Activated CD8-positive, alpha-beta memory T cell treated with anti-CD3 and anti-CD28 coated beads, Interleukin-2, amount 50 U/mL, for 24 hours (primary cell): ENCODE measurements at regions not wholly inside any gene's neighbourhood (a gene's known extent, or its start where the extent isn't known, plus 50 kb on each side); places are given as distances from the start of the nearest gene placed in this dataset.
"Not testable (repeated sequence)": the region's sequence is repeated elsewhere in the genome, so short reads cannot be mapped to it uniquely, and the experiment has no call there.

Source experiments
- DNase-seq: peaks from one replicate; pipeline ENCODE4 v3.0.0-alpha.2; 2020; ENCODE audit errors: extremely low read depth

- no peak for DNase-seq
Measured at GRCh38 chr10:131531265-131532190, 220.0 kb upstream of the TCERG1L start.

GRCh38 chr10:131532291-131532690 is 220.8 kb upstream of the TCERG1L start:
- DNase-seq: no peak

GRCh38 chr10:131532745-131533341 is 221.3 kb upstream of the TCERG1L start:
- no peak for DNase-seq

DNA sequence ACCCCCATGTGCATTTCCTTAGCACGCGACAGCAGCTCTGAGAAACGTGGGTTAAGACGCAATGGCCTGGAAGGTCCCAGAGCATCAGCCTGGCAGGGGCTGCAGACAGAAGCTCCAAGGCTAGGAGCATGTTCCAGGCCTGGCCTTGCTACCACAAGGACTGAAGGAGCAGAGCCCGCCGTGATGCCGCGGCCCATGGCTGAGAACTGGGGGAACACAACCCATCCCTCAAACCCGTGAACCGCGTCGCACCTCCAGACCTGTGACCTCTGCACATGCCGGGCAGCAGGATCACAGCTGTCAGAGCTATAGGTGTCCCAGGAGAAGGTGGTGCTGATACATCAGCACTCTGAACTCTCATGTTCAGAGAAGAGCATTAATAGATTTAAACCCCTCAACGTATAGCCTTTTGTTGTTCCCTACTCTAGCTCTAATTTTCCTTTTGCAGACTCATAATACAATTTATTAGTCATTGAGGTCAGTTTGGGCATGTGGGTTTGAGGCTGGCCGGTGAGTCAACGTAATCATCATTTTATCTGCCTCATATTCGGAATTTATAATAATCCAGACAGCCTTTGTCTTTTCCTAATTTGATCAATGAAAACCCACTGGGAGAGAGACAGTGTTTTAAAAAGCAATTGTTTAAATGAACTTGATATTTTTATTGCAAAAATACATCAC is 222.5 kb upstream of the TCERG1L start:
- DNase-seq: no peak

- DNase-seq: no peak
Measured at GRCh38 chr10:131534836-131535235, 223.3 kb upstream of the TCERG1L start.

GRCh38 chr10:131536676-131537075 is 225.2 kb upstream of the TCERG1L start:
- no peak for DNase-seq

DNA sequence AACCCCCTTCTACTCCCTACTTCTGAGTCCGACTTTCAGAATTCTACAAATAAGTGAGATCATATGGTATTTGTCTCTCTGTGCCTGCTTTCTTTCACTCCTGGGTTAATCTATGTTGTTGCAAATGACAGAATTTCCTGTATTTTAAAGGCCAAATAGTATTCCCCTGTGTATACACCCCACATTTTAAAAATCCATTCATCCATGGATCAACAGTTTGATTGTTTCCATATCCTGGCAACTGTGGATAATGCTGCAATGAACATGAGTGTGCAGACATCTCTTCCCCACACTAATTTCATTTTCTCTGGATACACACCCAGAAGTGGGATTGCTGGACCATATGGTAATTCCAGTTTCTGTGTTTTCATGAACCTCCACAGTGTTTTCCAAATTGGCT is 225.8 kb upstream of the TCERG1L start:
- no peak for DNase-seq

DNA sequence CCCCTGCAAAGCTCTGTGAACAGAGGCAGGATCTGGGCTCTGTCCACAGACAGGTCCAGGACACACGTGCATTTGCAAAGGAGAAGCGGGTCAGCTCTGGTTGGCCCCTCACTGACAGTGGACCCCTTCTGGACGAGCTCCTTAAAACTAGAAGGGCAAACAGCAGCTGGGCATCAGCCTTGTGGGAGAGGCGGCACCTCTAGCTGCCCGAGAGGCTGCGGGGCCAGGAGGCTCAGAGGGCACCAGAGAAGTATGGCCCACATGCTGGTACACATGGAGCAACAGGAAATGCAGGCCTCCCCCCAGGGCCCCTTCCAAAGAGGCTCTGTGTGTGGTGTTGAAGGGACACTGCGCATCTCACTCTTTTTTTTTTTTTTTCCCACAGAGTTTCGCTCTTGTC is 233.0 kb upstream of the TCERG1L start:
- DNase-seq: no peak

DNA sequence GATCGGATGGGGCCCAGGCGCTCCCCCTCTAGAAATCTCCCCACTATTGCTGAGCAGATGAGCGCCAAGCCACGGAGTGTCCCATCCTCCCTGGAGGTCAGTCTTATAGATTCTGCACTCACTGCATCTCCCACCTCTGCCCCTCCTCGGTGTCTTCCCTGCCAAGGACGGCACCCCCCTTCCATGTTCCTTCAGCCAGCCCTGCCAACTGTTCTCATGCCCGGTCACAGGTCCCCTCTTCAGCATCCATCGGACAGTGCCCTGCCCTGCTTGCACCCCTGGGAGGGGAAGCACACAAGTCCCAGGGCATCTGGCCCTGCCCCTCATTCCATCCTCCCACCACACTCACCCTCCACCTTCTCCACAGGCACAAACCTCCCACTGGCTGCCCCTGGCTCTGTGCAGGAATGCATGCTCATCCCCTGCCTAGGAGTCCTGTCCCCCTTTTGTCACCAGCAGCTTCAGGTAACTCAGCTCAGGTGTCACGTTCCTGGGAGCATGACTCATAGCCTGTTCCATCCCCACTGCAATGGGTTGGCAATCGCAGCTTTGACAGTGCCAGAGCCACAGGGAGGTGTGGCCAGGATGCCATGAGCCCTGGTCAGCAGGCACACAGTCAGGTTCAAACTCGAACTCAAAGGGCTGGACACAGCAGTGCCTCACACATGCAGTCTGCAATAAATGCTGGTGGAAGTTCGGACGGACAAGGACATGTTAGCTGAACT is 234.7 kb upstream of the TCERG1L start:
- no peak for DNase-seq

GRCh38 chr10:131547129-131547799 is 235.7 kb upstream of the TCERG1L start:
- DNase-seq: no peak

DNA sequence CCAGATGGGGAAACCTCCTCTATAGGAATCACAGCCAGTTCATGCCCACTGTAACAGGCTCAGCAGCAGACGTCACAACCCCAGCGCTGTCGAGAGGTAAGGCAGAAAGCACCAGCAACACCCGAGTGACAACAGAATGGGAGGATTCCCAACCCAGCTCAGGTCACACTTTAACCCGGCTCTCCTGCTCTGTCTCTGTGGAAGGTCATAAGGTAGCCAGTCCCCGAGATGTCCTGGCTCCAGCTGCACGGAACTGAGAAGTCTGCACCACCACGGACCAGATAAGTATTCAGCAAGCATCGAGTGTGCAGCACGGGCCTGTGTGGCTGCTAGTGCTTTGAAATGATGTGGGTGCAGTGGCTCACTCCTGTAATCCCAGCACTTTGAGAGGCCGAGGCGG is 236.7 kb upstream of the TCERG1L start:
- no peak for DNase-seq

DNA sequence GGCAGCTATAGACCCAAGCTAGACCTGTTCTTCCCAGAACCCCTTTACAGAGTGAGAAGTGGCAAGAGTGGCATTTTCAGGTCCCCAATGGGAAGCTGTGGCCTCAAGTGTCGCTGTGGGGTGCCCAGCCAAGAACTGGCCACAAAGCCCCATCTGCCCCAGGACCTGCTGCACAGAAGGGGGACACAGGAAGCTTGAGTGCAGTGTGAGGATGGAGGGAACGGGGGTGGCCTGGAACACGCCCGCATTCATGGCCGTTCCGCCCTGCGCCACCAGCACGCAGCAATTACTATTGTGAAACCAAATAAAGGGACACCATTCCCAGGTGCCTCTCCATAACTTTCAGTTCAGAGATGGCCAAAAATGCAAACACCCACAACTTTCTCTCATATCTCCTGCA is 237.6 kb upstream of the TCERG1L start:
- DNase-seq: no peak

- no peak for DNase-seq
Measured at GRCh38 chr10:131553121-131553520, 241.6 kb upstream of the TCERG1L start.

- no peak for DNase-seq
Measured at GRCh38 chr10:131553581-131553980, 242.1 kb upstream of the TCERG1L start.

GRCh38 chr10:131554821-131555220 is 243.3 kb upstream of the TCERG1L start:
- no peak for DNase-seq

- no peak for DNase-seq
Measured at GRCh38 chr10:131555406-131555805, 243.9 kb upstream of the TCERG1L start.

- DNase-seq: no peak
Measured at GRCh38 chr10:131556061-131556896, 244.8 kb upstream of the TCERG1L start.

DNA sequence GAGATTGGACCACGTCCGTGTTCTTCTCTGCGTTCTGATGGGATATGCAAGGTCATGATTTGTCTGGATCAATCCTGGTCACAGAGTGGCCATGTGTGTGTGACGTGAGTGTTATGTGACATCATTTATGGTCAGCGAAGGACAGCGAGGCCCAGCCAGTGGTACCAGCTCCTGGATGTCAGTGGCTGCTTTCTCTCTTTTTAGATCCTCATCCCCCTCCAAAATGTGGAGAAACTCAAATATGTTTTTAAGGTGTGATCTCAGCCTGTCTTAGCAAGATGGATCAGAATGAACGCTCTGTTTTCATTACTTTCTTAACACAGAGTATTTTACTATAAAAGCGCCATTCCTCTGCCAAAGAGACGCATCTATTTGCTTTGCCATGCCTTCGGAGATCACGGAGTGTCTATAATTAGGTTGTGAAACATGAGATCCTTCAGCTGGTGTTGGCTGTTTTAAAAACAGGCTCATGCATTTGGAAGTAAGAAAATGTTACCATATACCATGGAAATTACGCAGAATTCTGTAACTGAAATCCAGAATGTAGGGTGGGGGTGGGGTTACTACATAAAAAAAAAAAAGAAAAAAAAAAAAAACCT is 245.5 kb upstream of the TCERG1L start:
- no peak for DNase-seq

DNA sequence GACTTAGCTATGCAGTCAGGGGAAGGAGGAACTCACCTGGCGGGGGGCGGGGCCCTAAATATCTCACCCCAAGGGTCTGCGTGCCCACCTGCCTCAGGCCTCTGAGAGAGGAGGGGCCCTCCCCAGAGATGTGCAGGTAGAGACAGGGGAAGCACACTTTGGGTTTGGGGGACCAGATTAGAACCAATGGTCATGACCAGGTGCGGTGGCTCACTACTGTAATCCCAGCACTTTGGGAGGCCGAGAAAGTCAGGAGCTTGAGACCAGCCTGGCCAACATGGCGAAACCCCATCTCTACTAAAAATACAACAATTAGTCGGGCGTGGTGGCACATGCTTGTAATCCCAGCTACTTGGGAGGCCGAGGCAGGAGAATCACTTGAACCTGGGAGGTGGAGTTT is 246.4 kb upstream of the TCERG1L start:
- DNase-seq: not testable (repeated sequence)

DNA sequence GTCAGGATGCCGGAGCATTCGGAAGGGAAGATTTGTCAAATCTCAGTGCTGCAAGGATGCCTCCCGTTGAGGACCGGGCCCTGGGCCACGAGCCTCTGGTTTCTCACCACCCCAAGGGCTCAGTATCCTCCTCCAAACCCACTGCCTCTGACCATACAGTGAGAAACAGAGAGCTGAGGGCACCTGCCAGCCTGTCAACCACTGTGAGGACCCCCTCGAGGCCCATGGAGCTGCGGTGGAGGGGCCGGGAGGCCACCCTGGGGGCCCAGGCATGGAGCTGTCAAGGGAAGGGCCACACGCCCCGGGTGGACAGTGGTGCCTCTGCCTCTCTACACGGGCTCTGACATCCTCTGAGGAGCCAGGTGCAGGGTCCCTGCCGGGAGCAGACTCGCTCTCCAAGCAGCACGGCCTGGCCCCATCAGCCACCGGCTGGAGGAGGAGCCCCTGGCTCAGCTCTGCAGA is 248.0 kb upstream of the TCERG1L start:
- no peak for DNase-seq
